ENCODE measurements at regions not wholly inside any gene's neighbourhood (a gene's known extent, or its start where the extent isn't known, plus 50 kb on each side); places are given as distances from the start of the nearest gene placed in this dataset.

DNA sequence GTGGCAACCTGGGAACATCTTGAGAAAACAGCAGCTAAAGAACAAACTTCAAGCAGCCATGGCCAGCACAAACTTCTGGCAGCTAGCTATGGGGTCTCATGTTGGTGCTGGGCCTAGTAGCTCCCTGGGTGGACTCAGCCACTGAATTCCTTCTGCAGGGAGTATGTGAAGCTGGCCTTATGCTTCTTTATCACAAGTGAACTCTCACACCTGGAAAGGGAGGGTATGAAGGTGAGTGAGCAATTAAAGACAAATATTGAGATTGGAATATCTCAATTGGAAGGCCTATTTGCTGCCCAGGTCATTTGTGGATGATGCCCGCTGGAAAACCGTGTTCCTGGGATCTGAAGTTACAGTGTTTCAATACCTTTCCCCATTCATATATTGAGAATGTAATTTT lies 153.3 kb upstream of the RPS6KA3 start:
- DNase-seq (ENCODE audit: low read depth), result no peak
- H3K4me3 ChIP-seq (ENCODE audit: low read depth, low read length), result no peak overlapping the region

DNA sequence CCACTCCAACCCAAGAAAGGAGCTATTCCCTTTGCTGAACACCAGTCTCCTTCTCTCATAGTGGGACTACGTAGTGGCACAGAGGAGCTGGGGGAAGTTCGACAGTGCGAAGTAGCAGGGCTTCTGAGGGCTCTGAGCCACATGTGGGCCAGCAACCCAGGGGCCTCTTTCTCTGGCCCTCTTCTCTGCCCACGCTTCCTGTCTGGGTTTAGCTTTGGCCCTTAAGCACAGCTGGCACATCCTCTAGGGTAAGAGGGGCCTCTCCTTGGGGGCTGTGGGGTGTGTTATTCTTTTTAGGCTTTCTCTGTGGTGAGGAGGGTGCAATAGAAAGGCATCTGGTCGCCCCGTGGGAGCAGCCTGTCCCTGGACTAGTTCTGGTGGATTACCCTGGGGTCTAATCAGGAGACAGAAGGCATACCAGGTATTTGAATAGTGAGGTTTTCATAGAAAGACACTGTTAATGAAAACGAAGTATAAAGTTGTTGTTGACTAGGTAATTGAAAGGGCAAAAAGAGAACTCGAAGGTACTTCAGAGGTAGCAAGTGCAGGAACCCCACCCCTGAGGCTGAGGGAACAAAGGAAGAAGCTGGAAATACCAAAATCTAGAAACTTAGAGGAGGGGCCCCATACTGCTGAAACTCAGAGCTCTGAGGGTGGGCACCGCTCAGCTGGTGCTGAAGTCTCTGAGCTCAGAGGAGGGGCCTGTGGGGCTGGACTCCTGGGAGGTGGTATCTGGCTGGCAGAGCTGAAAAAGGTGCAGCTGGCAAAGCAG lies 151.9 kb upstream of the RPS6KA3 start:
- no peak overlapping the region for H3K4me3 ChIP-seq (ENCODE audit: low read depth, low read length)
- DNase-seq (ENCODE audit: low read depth), result no peak

DNA sequence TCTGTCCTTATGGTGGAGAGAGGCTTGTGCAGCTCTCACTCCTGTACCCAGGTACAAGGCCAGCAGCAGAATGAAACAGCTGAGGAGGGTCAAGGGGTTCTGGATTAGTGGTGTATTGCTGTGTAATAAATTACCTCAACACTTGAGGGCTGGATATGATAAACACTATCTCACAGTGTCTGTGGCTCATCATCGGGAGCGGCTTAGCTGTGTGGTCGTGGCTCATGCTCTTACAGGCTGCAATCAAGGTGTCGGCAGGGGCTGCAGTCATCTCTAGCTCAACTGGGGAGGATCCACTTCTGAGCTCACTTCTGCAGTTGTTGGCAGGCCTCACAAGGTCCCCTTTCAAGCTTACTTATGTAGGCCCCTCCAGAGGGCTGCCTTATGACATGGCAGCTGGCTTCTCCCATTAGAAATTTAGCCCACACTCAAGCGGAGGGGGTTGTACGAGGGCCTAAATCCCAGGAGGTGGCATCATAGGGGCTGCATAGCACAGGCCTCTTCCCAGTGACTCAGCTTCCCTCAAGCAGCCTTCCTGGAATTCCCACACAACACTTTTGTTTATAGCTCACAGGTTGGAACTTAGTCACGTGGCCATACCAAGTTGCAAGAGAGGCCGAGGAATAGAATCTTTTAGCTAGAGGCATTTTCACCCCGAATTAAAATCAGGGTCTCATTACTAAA lies 148.2 kb upstream of the RPS6KA3 start:
- no peak for DNase-seq (ENCODE audit: low read depth)
- H3K4me3 ChIP-seq (ENCODE audit: low read depth, low read length), result no peak overlapping the region

GRCh38 chrX:20414066-20414465 lies 147.4 kb upstream of the RPS6KA3 start:
- H3K4me3 ChIP-seq (ENCODE audit: low read depth, low read length), result no peak overlapping the region

DNA sequence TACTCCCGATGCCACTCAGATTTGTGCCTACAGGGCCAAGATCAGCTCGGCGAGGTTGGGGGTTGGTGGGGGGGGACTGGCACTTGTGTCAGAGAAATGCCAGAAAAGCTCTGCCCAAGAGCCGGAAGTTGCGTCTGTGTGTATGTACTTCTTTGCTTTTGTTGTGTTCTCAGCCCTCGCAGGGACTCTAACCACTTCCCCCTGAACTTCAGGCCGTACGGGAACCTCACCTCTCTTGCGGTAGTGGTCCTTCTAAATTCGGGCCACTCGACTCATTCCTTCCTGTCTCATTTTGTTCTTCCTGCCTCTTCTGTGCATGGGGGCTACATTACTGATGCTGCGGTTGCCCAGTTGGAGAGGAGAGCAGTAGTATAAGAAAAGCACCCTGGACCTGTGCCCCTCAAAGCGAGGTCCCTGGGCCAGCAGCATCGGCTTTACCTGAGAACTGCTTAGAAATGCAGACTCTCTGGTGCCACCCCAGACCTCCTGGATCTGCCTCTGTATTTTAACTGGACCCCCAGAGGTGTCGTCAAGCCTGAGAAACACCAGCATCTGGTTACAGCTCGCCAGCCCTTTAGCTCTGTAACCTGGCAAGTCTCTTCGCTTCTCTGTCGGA lies 146.3 kb upstream of the RPS6KA3 start:
- no peak for DNase-seq (ENCODE audit: low read depth)

More at GRCh38 chrX:20414066-20414465, 147.4 kb upstream of the RPS6KA3 start:
- DNase-seq (ENCODE audit: low read depth), result no peak

GRCh38 chrX:20410540-20410939 lies 143.8 kb upstream of the RPS6KA3 start:
- H3K4me3 ChIP-seq (ENCODE audit: low read depth, low read length), result no peak overlapping the region
- no peak for DNase-seq (ENCODE audit: low read depth)

More for the DNA sequence above, 146.3 kb upstream of the RPS6KA3 start:
- H3K4me3 ChIP-seq (ENCODE audit: low read depth, low read length), result no peak overlapping the region

GRCh38 chrX:20409991-20410390 lies 143.3 kb upstream of the RPS6KA3 start:
- no peak overlapping the region for H3K4me3 ChIP-seq (ENCODE audit: low read depth, low read length)
- no peak for DNase-seq (ENCODE audit: low read depth)

DNA sequence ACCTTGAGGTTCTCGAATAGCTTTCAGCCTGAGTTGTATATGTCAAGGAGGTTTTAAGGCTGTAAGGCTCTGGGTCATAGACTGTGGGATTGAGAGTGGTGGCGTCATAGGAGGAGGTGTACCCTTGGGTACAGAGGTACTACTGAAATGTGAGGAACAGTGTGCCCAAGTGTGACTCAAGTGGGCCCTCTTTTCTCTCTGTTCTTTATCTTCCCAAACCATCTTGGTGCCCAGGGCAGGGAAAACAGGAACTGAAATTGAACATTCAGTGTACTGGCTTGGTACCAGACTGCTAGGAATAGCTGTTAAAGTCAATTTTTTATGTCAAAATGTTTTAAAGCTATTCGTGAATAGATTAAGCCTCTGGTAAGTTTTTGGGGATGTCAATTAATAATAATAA lies 136.2 kb upstream of the RPS6KA3 start:
- no peak overlapping the region for H3K4me3 ChIP-seq (ENCODE audit: low read depth, low read length)
- no peak for DNase-seq (ENCODE audit: low read depth)

DNA sequence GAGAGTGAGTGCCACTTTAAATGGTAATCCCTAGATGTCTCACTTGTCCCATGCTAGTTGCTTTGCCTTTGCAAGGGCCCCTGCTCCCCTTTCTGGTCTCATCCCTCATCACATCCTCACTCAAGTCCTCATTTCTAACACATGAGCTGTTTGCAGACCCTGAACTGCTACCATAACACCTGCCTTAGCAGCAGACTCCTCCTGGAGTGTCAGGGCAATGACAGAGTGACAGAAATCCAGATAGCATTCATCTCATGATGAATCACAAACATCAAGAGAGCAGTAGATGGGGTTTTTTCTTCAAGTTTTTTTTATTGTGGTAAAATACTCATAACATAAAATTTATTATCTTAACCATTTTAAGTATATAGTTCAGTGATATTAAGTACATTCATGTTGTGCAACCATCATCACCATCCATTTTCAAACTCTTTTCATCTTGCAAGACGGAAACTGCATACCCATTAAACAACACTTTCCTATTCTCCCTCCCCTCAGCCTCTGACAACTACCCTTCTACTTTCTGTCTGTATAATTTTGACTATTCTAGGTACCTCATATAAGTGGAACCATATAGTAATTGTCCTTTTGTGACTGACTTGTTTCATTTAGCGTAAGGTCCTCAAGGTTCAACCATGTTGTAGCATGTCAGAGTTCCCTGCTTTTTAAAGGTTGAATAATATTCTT lies 133.2 kb upstream of the RPS6KA3 start:
- no peak for DNase-seq (ENCODE audit: low read depth)
- H3K4me3 ChIP-seq (ENCODE audit: low read depth, low read length), result no peak overlapping the region

GRCh38 chrX:20397587-20397986 lies 130.9 kb upstream of the RPS6KA3 start:
- DNase-seq (ENCODE audit: low read depth), result no peak
- H3K4me3 ChIP-seq (ENCODE audit: low read depth, low read length), result no peak overlapping the region

GRCh38 chrX:20394451-20394850 lies 127.7 kb upstream of the RPS6KA3 start:
- no peak for DNase-seq (ENCODE audit: low read depth)
- H3K4me3 ChIP-seq (ENCODE audit: low read depth, low read length), result no peak overlapping the region

- no peak for DNase-seq (ENCODE audit: low read depth)
- H3K4me3 ChIP-seq (ENCODE audit: low read depth, low read length), result no peak overlapping the region
These were observed 127.2 kb upstream of the RPS6KA3 start for GRCh38 chrX:20393944-20394343.

DNA sequence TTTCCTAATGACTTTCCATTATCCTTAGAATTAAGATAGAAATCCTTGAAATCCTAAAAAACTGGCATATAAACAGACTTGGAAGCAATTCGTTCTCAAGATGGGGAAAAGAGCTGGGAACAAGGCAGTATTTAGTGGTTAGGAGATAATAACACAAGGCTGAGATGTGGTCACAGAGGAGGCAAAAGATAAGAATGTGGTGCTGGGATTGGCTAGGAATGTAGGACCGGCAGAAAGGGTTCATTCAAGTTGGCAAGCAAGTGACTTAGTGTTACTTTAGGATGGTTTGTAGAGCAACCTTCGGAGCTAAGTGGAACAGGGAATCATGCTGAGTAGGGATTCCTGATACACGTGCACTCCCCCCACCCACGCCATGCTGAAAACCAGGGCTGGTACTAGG lies 121.9 kb upstream of the RPS6KA3 start:
- no peak for DNase-seq (ENCODE audit: low read depth)
- H3K4me3 ChIP-seq (ENCODE audit: low read depth, low read length), result no peak overlapping the region

DNA sequence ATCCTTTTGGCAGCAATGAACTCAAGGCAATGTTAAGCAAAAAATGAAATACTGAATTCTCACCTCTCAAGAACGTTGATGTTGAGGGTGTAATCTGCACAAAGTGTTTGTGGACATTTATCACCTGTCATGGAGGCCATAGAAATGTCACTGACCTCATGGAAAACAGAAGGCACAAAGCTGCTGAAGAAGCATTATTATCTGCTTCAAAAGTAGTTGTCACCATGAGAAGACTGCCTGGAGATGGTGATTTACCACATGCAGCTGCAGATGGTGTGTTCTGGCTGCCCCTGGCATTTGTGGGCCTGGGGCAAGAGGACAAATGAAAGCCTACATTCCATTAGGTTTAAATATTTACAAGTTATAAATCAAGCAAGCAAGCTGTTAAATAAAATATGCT lies 116.8 kb upstream of the RPS6KA3 start:
- H3K4me3 ChIP-seq (ENCODE audit: low read depth, low read length), result no peak overlapping the region
- no peak for DNase-seq (ENCODE audit: low read depth)

- no peak overlapping the region for H3K4me3 ChIP-seq (ENCODE audit: low read depth, low read length)
- DNase-seq (ENCODE audit: low read depth), result no peak
These were observed 116.0 kb upstream of the RPS6KA3 start for GRCh38 chrX:20382518-20383297.

- DNase-seq (ENCODE audit: low read depth), result no peak
- H3K4me3 ChIP-seq (ENCODE audit: low read depth, low read length), result no peak overlapping the region
These were observed 115.4 kb upstream of the RPS6KA3 start for GRCh38 chrX:20382082-20382481.

DNA sequence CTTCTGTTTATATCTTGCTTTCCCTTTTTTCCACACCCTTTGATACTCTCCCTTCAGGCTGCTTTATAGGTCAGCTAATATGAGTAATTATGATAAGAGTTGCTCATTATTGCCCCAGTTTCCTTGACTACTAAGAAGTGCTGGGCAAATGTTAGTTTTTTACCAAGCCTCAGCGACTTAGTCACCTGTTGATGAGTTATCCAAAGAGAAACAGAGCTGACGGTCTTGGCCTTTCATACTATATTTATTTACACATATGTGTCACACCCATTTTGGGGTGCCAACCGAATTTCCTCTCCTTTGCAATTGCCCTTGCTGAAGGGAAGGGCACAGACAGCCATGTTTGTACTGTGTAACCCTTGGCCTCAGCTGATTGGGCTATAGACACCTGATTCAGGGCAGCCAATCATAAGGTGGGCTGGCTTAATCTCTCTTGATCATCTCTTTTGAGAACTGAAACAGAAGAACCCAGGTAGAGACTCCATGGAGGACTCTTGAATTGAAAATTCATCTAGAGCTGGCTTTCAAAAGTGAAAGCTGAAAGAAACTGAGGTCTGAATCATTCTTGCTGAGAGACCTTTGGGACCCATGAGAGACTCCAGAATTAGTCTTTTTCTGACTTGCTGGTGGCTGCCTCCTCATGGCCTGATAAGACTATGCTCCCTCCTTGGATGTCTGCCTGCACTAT lies 111.7 kb upstream of the RPS6KA3 start:
- no peak overlapping the region for H3K4me3 ChIP-seq (ENCODE audit: low read depth, low read length)
- DNase-seq (ENCODE audit: low read depth), result no peak

DNA sequence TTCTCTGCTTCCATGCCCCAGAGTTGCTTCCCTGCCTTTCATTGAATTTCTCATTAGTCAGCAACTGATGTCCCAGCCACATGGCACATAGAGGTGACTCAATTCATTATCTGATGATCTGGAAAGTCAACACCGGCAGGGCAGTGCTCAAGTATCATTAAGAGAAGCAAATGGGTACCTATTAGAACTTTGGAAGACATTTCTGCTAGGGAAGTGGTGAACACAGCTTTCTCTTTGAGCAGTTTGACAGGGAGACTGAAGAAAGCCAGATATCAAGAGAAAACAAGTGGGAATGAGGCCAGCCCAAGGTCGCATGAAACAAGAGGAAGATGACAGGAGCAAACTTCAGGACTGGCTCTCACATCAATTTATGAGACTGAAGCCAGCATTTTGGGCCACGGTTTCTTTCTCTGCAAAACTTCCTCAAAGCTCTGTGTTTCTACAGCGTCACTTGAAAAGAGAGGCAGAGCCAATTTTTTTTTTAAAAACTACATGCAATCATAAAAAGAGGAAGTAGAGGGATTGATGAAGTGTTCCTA lies 108.3 kb upstream of the RPS6KA3 start:
- H3K4me3 ChIP-seq (ENCODE audit: low read depth, low read length), result no peak overlapping the region
- no peak for DNase-seq (ENCODE audit: low read depth)

GRCh38 chrX:20374450-20374849 lies 107.7 kb upstream of the RPS6KA3 start:
- DNase-seq (ENCODE audit: low read depth), result no peak
- H3K4me3 ChIP-seq (ENCODE audit: low read depth, low read length), result no peak overlapping the region
